ENCODE measurements at regions not wholly inside any gene's neighbourhood (a gene's known extent, or its start where the extent isn't known, plus 50 kb on each side); places are given as distances from the start of the nearest gene placed in this dataset.

DNA sequence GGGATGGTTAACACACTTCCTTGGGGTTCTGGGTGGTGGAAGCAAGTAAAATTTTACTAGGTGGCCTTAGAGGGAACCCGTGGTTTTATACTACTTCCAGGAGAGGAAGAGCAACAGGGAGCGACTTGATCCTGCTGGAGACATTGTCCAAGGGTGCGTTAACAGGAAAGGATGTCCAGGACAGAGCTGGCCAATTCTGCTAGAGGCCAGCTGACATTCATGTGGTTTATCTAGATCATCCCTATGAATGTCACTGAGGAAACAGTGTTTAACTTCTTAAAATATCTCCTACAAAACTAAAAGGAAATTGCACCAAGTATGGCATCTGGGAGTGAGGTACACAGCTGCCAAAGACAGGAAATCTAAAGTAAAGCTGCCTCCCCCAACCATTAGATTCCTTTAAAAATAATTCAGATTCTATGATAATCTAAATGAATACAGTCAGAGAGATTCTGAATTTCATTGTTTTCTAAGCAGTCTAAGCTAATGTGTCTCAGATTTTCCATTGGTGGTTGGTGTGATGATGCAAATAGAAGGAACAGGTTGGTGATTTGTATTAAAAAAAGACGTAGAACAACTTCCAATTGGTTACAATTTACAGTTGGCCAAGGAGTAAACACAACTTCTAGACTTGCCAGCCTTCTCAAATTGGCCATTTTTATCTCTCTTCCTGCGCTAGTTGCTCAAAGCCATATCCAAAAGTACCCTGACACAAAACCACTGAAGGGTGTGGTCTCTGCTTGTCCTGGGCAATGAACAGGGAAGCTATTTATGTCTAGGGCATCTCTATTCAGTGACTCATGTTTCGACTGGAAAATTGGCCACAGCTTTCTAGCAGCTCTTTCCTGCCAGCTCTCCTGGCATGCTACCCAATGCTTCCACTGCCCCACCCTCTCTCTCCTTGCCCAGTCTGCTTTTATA is 574.7 kb upstream of the MEF2C start:
- TF ChIP-seq, protein P1, sequence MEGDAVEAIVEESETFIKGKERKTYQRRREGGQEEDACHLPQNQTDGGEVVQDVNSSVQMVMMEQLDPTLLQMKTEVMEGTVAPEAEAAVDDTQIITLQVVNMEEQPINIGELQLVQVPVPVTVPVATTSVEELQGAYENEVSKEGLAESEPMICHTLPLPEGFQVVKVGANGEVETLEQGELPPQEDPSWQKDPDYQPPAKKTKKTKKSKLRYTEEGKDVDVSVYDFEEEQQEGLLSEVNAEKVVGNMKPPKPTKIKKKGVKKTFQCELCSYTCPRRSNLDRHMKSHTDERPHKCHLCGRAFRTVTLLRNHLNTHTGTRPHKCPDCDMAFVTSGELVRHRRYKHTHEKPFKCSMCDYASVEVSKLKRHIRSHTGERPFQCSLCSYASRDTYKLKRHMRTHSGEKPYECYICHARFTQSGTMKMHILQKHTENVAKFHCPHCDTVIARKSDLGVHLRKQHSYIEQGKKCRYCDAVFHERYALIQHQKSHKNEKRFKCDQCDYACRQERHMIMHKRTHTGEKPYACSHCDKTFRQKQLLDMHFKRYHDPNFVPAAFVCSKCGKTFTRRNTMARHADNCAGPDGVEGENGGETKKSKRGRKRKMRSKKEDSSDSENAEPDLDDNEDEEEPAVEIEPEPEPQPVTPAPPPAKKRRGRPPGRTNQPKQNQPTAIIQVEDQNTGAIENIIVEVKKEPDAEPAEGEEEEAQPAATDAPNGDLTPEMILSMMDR (IDR thresholded peaks at IDR 0.05; ENCODE audit: poor library complexity): no peak
- TF ChIP-seq EZH2phosphoT487 (IDR thresholded peaks at IDR 0.05; ENCODE audit: low read depth, severe bottlenecking, unreplicated experiment) (no peak), EZH2 (IDR thresholded peaks at IDR 0.05; ENCODE audit: borderline replicate concordance) (no peak)
